ENCODE measurements at regions not wholly inside any gene's neighbourhood (a gene's known extent, or its start where the extent isn't known, plus 50 kb on each side); places are given as distances from the start of the nearest gene placed in this dataset.

DNA sequence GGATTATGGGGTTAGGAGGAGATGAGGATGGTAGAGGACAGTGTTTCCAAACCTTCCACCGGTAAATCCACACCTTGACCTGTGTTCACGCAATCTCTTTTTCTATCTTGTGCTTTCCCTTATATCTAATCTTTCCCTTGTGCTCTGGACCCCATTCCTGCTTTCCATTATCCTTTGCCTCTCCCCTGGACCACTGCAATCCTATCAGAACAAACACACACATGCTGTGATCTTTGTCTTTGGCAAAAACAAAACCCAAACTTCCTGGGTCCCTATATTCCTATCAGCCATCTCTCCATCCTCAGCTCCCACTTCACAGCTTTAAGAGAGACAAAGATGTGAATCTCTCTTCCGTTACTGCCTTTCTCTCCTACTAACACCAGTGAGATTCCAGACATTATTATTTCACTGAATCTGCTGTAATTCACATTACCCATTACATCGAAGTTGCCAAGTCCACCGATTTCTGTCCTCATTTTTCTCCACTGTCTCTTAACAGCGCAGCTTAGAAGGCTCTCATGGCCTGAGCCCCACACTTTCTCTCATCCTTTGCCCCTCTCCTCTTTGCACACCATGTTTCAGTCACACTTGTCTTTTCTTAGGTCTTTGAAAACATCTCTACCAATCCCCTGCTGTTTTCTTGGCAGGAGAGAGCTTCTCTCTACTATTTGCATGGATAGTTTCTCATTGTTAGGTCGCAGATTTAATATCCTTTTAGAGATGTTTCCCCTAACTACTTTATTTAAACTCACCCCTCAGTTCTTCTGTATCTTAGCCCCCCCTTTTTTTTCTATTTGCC is 230.0 kb upstream of the B3GALT2 start:
- DNase-seq = no peak
- H3K4me3 Mint-ChIP-seq = no peak overlapping the region
- H3K36me3 Mint-ChIP-seq (ENCODE audit: low read depth) = no peaks in the 10 kb centered on the region
- TF ChIP-seq, protein P1, sequence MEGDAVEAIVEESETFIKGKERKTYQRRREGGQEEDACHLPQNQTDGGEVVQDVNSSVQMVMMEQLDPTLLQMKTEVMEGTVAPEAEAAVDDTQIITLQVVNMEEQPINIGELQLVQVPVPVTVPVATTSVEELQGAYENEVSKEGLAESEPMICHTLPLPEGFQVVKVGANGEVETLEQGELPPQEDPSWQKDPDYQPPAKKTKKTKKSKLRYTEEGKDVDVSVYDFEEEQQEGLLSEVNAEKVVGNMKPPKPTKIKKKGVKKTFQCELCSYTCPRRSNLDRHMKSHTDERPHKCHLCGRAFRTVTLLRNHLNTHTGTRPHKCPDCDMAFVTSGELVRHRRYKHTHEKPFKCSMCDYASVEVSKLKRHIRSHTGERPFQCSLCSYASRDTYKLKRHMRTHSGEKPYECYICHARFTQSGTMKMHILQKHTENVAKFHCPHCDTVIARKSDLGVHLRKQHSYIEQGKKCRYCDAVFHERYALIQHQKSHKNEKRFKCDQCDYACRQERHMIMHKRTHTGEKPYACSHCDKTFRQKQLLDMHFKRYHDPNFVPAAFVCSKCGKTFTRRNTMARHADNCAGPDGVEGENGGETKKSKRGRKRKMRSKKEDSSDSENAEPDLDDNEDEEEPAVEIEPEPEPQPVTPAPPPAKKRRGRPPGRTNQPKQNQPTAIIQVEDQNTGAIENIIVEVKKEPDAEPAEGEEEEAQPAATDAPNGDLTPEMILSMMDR (IDR thresholded peaks at IDR 0.05) = no peak
- peaks cover 9% of the 10 kb centered on the region for H3K27me3 Mint-ChIP-seq (ENCODE audit: low read depth, poor library complexity)
- H3K4me1 Mint-ChIP-seq = peaks cover 30% of the 10 kb centered on the region
- H3K9me3 Mint-ChIP-seq = no peaks in the 10 kb centered on the region
- H3K27ac Mint-ChIP-seq = peak overlapping the region; percentile 29

DNA sequence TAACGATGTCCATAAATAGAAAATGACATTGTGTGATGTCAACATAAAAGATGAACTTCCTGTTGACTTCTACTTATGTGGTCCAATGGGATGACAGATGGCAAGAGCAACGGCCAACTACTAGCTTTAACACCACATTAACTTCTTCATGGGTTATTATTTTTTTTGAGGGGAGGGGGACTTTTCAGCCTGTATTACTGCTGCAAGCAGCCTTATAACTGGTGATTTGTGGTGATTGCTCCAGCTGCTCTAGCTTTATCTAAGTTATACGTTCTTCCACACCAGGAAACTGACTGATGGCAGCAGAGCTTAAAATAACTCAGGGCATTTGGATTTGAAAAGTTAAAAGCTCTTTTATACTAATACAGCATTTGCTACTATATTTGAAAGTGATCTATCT is 228.8 kb upstream of the B3GALT2 start:
- no peaks in the 10 kb centered on the region for H3K9me3 Mint-ChIP-seq

DNA sequence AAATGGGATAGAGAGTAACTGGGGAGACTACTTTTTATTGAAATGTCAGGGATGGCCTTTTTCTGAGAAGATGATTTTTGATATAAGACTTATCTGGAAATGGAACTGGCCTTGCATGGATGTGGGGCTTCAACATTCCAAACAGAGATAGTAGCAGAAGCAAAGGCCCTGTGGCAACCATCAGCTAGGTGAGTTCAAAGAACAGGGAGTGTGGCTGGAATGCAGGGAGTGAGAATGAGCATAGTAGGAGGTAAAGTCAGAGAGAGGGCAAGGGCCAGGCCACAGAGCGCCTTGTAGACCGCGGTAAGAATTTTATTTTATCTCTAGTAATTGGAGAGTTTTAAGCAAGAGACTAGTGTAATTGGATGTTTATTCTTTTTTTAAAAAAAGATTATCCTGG is 227.0 kb upstream of the B3GALT2 start:
- Mint-ChIP-seq H3K27ac (peak overlapping the region; percentile 23), H3K4me1 (peaks cover 35% of the 10 kb centered on the region), H3K9me3 (no peaks in the 10 kb centered on the region), H3K27me3 (ENCODE audit: low read depth, poor library complexity) (peaks cover 9% of the 10 kb centered on the region), H3K36me3 (ENCODE audit: low read depth) (no peaks in the 10 kb centered on the region), H3K4me3 (no peak overlapping the region)
- TF ChIP-seq, protein P1 (IDR thresholded peaks at IDR 0.05) = no peak
- no peak for DNase-seq

More for the DNA sequence above, 228.8 kb upstream of the B3GALT2 start:
- TF ChIP-seq, protein P1 (IDR thresholded peaks at IDR 0.05) = no peak
- H3K27me3 Mint-ChIP-seq (ENCODE audit: low read depth, poor library complexity) = peaks cover 9% of the 10 kb centered on the region
- no peak overlapping the region for H3K4me3 Mint-ChIP-seq
- peaks cover 26% of the 10 kb centered on the region for H3K4me1 Mint-ChIP-seq
- no peak overlapping the region for H3K27ac Mint-ChIP-seq
- no peak for DNase-seq
- H3K36me3 Mint-ChIP-seq (ENCODE audit: low read depth) = no peaks in the 10 kb centered on the region

DNA sequence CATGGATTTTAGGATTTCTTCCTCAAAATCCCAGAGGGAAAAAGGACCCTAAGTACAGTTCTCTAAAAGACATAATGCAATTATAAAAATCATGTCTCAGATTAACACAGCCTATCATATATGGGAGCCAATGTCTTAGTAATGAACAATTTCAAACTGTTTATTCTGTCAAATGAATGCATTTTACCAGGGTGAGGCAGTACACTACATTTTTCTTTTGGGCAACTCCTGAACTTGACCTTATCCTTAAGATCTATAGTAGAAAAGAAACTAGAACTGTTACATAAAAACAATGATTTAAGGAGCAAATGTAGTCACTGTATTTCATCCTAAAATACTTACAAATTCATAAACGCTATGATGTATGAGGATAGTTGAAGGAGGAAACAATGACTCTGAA is 226.3 kb upstream of the B3GALT2 start:
- Mint-ChIP-seq H3K36me3 (ENCODE audit: low read depth) (no peaks in the 10 kb centered on the region), H3K27me3 (ENCODE audit: low read depth, poor library complexity) (peaks cover 9% of the 10 kb centered on the region), H3K4me1 (peaks cover 30% of the 10 kb centered on the region), H3K4me3 (no peak overlapping the region), H3K27ac (no peak overlapping the region), H3K9me3 (no peaks in the 10 kb centered on the region)
- no peak for DNase-seq
- TF ChIP-seq, protein P1 (IDR thresholded peaks at IDR 0.05) = no peak

DNA sequence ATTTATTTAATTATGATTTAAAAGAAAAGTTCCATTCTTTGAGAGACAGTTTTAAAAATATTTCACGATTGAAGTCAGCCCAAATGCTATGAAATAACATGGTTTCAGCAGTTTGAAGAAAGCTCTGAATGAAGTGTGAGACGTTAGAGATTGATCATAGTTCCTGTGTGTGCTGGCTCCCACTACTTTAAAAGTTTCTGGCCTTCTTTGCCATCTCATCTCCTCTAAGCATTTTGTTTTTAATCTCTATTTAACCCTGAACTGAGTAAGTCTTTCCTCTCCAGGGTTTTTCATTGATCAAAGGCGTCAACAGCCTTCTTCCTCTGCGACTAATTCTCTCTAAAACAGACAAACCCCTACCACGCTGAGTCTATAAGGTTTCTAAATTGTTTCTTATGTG is 225.3 kb upstream of the B3GALT2 start:
- Mint-ChIP-seq H3K4me3 (no peak overlapping the region), H3K4me1 (peaks cover 29% of the 10 kb centered on the region), H3K36me3 (ENCODE audit: low read depth) (no peaks in the 10 kb centered on the region), H3K9me3 (no peaks in the 10 kb centered on the region), H3K27ac (peak overlapping the region; percentile 81), H3K27me3 (ENCODE audit: low read depth, poor library complexity) (peaks cover 9% of the 10 kb centered on the region)
- TF ChIP-seq, protein P1 (IDR thresholded peaks at IDR 0.05) = no peak
- no peak for DNase-seq

DNA sequence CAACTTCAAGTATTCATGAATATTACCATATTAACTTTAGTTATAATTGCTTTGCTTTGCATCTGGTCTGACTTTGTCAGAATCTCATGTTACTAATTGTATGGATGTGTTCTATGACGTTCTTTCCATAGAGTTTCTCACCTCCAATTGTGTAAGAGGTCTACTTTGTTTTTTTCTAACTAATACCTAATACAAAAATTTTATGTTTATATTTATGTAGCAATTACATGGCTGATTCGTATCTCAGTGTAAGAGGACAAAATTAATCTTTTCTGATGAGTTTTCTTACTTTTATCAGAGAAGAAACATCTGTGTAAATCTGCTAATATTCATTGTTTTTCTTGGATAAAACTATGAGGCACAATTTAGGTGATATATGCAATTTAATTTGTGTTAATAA is 224.8 kb upstream of the B3GALT2 start:
- DNase-seq = no peak
- no peak overlapping the region for H3K4me3 Mint-ChIP-seq
- no peak overlapping the region for H3K27ac Mint-ChIP-seq
- peaks cover 5% of the 10 kb centered on the region for H3K27me3 Mint-ChIP-seq (ENCODE audit: low read depth, poor library complexity)
- peaks cover 31% of the 10 kb centered on the region for H3K4me1 Mint-ChIP-seq
- TF ChIP-seq, protein P1 (IDR thresholded peaks at IDR 0.05) = no peak
- H3K36me3 Mint-ChIP-seq (ENCODE audit: low read depth) = no peaks in the 10 kb centered on the region
- no peaks in the 10 kb centered on the region for H3K9me3 Mint-ChIP-seq
